GM12878 (cell line): ENCODE measurements at regions not wholly inside any gene's neighbourhood (a gene's known extent, or its start where the extent isn't known, plus 50 kb on each side); places are given as distances from the start of the nearest gene placed in this dataset.

Experiments used
- ATAC-seq: fragments of 200-7000 bp; cut with Tn5 transposase; 3 replicates; pipeline ENCODE4 v1.9.1; 2020; ENCODE audit warnings: mild to moderate bottlenecking, moderate library complexity
- BruUV-seq: library from RNA; stranded (reverse); fragments of 400-500 nt; replicated peaks from 2 replicates; lab custom pipeline; 2021; lab: Mats Ljungman, UMichigan
- CTCF ChIA-PET: fragments of 300-600 bp; sonication (Branson Sonifier 250); formaldehyde crosslinking; extraction: SDS; loops from one replicate; lab custom pipeline; 2021; ENCODE audit warnings: inconsistent platforms; lab: Yijun Ruan, JAX
- POLR2A ChIA-PET: fragments of 350-600 bp; formaldehyde crosslinking; extraction: SDS; loops from one replicate; lab custom pipeline; 2021; ENCODE audit warnings: inconsistent platforms; lab: Charles Lee
- RAD21 ChIA-PET: fragments of 300-600 bp; sonication (Branson Sonifier 250); formaldehyde crosslinking; loops from one replicate; lab custom pipeline; 2023; ENCODE audit warnings: antibody characterized with exemption; ENCODE audit not compliant: unreplicated experiment; lab: Charles Lee
- SMC1A ChIA-PET: fragments of 300-600 bp; sonication (Branson Sonifier 250); formaldehyde crosslinking; loops from one replicate; lab custom pipeline; 2023; ENCODE audit not compliant: unreplicated experiment, uncharacterized antibody; lab: Charles Lee
- DNase-seq: peaks from one replicate; pipeline ENCODE4 v3.0.0-alpha.2; 2011; ENCODE audit warnings: low read depth, low spot score
- FAIRE-seq: peaks from 3 replicates; lab custom pipeline; 2011; peaks lifted over from hg19 to GRCh38; lab: Jason Lieb, UNC
- H2AFZ ChIP-seq: 2 replicates; pipeline ENCODE4 v1.6.0; 2011; ENCODE audit warnings: low read depth, low read length, control low read depth; ENCODE audit not compliant: control insufficient read depth
- H3K27ac ChIP-seq: 2 replicates; pipeline ENCODE4 v1.5.1; 2011; ENCODE audit warnings: control low read depth; ENCODE audit not compliant: control insufficient read depth, insufficient read depth
- H3K27me3 ChIP-seq, 2 experiments: replicated peaks in 1 of 2; 2 replicates each; pipeline versions ENCODE4 v1.6.0 to v1.6.1; 2011; ENCODE audit warnings: low read length in 1 of 2; ENCODE audit not compliant: control insufficient read depth in 2 of 2, insufficient read depth in 2 of 2
- H3K36me3 ChIP-seq, 2 experiments: 2 replicates each; pipeline ENCODE4 v1.5.1; 2011; ENCODE audit warnings: low read length in 1 of 2; ENCODE audit not compliant: control insufficient read depth in 2 of 2, insufficient read depth in 2 of 2
- H3K4me1 ChIP-seq: 2 replicates; pipeline ENCODE4 v1.6.1; 2011; ENCODE audit warnings: mild to moderate bottlenecking, low read length, moderate library complexity, mixed read lengths; ENCODE audit not compliant: control insufficient read depth, insufficient read depth
- H3K4me2 ChIP-seq: 2 replicates; pipeline ENCODE4 v1.6.0; 2011; ENCODE audit warnings: control low read depth; ENCODE audit not compliant: control insufficient read depth, insufficient read depth
- H3K4me3 ChIP-seq: fragments of 200-600 bp; sonication (generic); 2 replicates; pipeline ENCODE4 v1.5.1; 2016
- H3K79me2 ChIP-seq: 2 replicates; pipeline ENCODE4 v1.6.0; 2011; ENCODE audit warnings: low read length; ENCODE audit not compliant: control insufficient read depth, insufficient read depth
- H3K9ac ChIP-seq: 2 replicates; pipeline ENCODE4 v1.8.0; 2011; ENCODE audit warnings: low read length, control low read depth, mixed read lengths; ENCODE audit not compliant: control insufficient read depth, insufficient read depth
- H3K9me3 ChIP-seq: replicated peaks from 3 replicates; pipeline ENCODE4 v1.5.1; 2011; ENCODE audit warnings: mild to moderate bottlenecking, low read length; ENCODE audit not compliant: control insufficient read depth, insufficient read depth
- H4K20me1 ChIP-seq: 2 replicates; pipeline ENCODE4 v1.6.0; 2011; ENCODE audit not compliant: control insufficient read depth, insufficient read depth
- CREB1 ChIP-seq: IDR thresholded peaks from 2 replicates; pipeline ENCODE4 v1.6.1; 2012; ENCODE audit warnings: low read depth, mild to moderate bottlenecking, inconsistent platforms
- FOXM1 ChIP-seq: IDR thresholded peaks from 2 replicates; pipeline ENCODE4 v1.6.1; 2012; ENCODE audit warnings: low read depth, mild to moderate bottlenecking, inconsistent platforms, low read length, moderate library complexity
- NFIC ChIP-seq: IDR thresholded peaks from 2 replicates; pipeline ENCODE4 v1.6.1; 2012; ENCODE audit warnings: low read depth, mild to moderate bottlenecking, inconsistent platforms, low read length, moderate library complexity
- PAX8 ChIP-seq: fragments of 450-650 bp; IDR thresholded peaks from 2 replicates; pipeline ENCODE4 v1.6.1; 2017; ENCODE audit warnings: mild to moderate bottlenecking, moderate library complexity
- ZBTB40 ChIP-seq: fragments of 450-650 bp; IDR thresholded peaks from 2 replicates; pipeline ENCODE4 v1.6.1; 2016; ENCODE audit warnings: mild to moderate bottlenecking, moderate library complexity, borderline replicate concordance
- ZSCAN29 ChIP-seq: fragments of 450-650 bp; IDR thresholded peaks from 2 replicates; pipeline ENCODE4 v1.6.1; 2017; ENCODE audit warnings: mild to moderate bottlenecking, moderate library complexity
- WGBS: methylation state at CpG from one replicate; pipeline ENCODE4 v1.1.6; 2016; ENCODE audit warnings: low lambda C conversion rate; ENCODE audit not compliant: insufficient replicate concordance, insufficient coverage; ENCODE audit errors: missing lambda C conversion rate; 5-methylcytosine and 5-hydroxymethylcytosine counted together
- in situ Hi-C: fragments of 300-500 bp; cut with MboI; formaldehyde crosslinking; loops from 9 replicates; pipeline ENCODE4 v1.14.3; 2018; ENCODE audit warnings: mixed read lengths
- intact Hi-C: fragments of 100-400 bp; cut with micrococcal nuclease; formaldehyde crosslinking; loops from one replicate; pipeline ENCODE4 v1.14.2; 2022; ENCODE audit not compliant: unreplicated experiment
- TF ChIP-seq, protein P1 (sequence below): fragments of 450-650 bp; conservative IDR thresholded peaks from 2 replicates; pipeline ENCODE4 v1.6.1; 2017; ENCODE audit warnings: mild to moderate bottlenecking, moderate library complexity
- TF ChIP-seq, protein P2 (sequence below): fragments of 450-650 bp; formaldehyde crosslinking; IDR thresholded peaks from 2 replicates; pipeline ENCODE4 v1.4.0; 2020; ENCODE audit warnings: mild to moderate bottlenecking, moderate library complexity
- TF ChIP-seq, protein P3 (sequence below): fragments of 450-650 bp; IDR thresholded peaks from 2 replicates; pipeline ENCODE4 v1.6.1; 2017; ENCODE audit warnings: antibody characterized with exemption, mild to moderate bottlenecking, moderate library complexity

DNA sequence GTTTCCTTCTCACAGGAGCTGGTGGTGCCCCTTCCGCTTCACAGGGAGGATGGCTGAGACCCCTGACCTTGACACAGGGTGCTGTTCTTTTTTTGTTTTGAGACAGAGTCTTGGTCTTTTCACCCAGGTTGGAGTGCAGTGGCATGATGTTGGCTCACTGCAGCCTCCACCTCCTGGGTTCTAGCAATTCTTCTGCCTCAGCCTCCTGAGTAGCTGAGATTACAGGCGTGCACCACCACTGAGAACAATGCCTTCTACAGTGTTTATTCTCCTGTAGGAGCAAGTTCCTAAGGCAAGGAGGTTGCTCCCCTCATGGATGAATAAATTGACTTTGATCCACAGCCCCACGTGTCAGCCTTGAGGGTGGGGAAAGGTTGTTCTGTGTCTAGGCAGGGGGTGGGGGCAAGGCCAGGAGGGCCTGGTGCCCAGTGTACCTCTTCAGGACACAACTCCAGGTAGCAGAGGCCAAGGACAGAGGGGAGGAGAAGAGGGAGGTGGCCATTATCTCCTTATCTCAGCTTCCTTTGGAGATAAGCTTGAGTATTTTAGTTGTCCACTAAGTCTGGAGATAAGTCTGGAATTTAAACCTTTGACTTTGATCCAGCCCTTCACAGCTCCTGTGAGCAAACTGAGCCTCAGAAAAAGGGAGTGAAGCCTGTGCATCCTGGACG lies 159.4 kb downstream of the SEC14L1 start:
- peaks cover 4% of the 10 kb centered on the region for H4K20me1 ChIP-seq
- no peak overlapping the region for H2AFZ ChIP-seq
- H3K4me1 ChIP-seq: no peaks in the 10 kb centered on the region
- intact Hi-C loops (no loop called here), in situ Hi-C loops (no loop called here)
- no peak for ATAC-seq
- H3K4me3 ChIP-seq: no peak overlapping the region
- ChIA-PET SMC1A (no interaction called here), CTCF (no interaction called here), POLR2A (no interaction called here), RAD21 (interaction anchor here (0.6 to 0.8 kb wide), 2 partner anchors 11 to 470 kb away, joined by 3 read pairs; no protein-coding TSS in a partner anchor)
- no TSS peak for BruUV-seq
- WGBS: 46% methylated on average over 4 of the region's 4 CpGs
- no peak for FAIRE-seq
- H3K36me3 ChIP-seq: peaks cover 0 to 2% of the 10 kb centered on the region in 2 experiments; a peak in 2 of 4 replicates
- no peaks in the 10 kb centered on the region for H3K79me2 ChIP-seq
- H3K4me2 ChIP-seq: no peak overlapping the region
- no peak for DNase-seq
- no peak overlapping the region for H3K9ac ChIP-seq
- no peak overlapping the region for H3K27ac ChIP-seq
- no peaks in the 10 kb centered on the region for H3K27me3 ChIP-seq
- H3K9me3 ChIP-seq: no peaks in the 10 kb centered on the region
- TF ChIP-seq, protein P1, sequence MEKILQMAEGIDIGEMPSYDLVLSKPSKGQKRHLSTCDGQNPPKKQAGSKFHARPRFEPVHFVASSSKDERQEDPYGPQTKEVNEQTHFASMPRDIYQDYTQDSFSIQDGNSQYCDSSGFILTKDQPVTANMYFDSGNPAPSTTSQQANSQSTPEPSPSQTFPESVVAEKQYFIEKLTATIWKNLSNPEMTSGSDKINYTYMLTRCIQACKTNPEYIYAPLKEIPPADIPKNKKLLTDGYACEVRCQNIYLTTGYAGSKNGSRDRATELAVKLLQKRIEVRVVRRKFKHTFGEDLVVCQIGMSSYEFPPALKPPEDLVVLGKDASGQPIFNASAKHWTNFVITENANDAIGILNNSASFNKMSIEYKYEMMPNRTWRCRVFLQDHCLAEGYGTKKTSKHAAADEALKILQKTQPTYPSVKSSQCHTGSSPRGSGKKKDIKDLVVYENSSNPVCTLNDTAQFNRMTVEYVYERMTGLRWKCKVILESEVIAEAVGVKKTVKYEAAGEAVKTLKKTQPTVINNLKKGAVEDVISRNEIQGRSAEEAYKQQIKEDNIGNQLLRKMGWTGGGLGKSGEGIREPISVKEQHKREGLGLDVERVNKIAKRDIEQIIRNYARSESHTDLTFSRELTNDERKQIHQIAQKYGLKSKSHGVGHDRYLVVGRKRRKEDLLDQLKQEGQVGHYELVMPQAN: no peak
- TF ChIP-seq, protein P2, sequence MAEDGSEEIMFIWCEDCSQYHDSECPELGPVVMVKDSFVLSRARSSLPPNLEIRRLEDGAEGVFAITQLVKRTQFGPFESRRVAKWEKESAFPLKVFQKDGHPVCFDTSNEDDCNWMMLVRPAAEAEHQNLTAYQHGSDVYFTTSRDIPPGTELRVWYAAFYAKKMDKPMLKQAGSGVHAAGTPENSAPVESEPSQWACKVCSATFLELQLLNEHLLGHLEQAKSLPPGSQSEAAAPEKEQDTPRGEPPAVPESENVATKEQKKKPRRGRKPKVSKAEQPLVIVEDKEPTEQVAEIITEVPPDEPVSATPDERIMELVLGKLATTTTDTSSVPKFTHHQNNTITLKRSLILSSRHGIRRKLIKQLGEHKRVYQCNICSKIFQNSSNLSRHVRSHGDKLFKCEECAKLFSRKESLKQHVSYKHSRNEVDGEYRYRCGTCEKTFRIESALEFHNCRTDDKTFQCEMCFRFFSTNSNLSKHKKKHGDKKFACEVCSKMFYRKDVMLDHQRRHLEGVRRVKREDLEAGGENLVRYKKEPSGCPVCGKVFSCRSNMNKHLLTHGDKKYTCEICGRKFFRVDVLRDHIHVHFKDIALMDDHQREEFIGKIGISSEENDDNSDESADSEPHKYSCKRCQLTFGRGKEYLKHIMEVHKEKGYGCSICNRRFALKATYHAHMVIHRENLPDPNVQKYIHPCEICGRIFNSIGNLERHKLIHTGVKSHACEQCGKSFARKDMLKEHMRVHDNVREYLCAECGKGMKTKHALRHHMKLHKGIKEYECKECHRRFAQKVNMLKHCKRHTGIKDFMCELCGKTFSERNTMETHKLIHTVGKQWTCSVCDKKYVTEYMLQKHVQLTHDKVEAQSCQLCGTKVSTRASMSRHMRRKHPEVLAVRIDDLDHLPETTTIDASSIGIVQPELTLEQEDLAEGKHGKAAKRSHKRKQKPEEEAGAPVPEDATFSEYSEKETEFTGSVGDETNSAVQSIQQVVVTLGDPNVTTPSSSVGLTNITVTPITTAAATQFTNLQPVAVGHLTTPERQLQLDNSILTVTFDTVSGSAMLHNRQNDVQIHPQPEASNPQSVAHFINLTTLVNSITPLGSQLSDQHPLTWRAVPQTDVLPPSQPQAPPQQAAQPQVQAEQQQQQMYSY (CRISPR knock-in tag): no peak
- TF ChIP-seq CREB1 (no peak), NFIC (no peak), PAX8 (no peak), ZBTB40 (no peak), ZSCAN29 (no peak), FOXM1 (no peak)
- TF ChIP-seq, protein P3, sequence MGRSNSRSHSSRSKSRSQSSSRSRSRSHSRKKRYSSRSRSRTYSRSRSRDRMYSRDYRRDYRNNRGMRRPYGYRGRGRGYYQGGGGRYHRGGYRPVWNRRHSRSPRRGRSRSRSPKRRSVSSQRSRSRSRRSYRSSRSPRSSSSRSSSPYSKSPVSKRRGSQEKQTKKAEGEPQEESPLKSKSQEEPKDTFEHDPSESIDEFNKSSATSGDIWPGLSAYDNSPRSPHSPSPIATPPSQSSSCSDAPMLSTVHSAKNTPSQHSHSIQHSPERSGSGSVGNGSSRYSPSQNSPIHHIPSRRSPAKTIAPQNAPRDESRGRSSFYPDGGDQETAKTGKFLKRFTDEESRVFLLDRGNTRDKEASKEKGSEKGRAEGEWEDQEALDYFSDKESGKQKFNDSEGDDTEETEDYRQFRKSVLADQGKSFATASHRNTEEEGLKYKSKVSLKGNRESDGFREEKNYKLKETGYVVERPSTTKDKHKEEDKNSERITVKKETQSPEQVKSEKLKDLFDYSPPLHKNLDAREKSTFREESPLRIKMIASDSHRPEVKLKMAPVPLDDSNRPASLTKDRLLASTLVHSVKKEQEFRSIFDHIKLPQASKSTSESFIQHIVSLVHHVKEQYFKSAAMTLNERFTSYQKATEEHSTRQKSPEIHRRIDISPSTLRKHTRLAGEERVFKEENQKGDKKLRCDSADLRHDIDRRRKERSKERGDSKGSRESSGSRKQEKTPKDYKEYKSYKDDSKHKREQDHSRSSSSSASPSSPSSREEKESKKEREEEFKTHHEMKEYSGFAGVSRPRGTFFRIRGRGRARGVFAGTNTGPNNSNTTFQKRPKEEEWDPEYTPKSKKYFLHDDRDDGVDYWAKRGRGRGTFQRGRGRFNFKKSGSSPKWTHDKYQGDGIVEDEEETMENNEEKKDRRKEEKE: no peak
